ENCODE measurements at regions not wholly inside any gene's neighbourhood (a gene's known extent, or its start where the extent isn't known, plus 50 kb on each side); places are given as distances from the start of the nearest gene placed in this dataset.
A peak's percentile ranks its signal among the peaks of the same experiment; 100 is the strongest.

DNA sequence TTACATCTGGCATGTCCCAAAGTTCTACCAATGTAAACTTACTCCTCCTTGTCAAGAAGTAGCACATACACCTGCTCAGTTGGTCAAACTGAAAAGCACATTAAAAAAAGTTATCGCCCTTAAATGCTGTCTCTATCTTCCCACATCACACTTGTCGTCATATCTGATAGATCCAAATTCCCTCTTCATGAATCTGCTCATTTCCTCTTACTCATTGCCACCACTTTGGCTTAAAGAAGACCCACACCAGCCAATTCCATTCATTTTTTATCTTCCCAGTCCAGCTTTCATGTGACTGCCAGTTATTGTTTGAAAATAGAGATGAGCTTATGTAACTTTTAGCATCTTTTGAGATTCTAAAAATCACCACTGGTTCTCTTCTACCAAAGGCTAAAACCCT is 305.9 kb upstream of the MTNR1B start (continued):
- TF ChIP-seq, protein P1, sequence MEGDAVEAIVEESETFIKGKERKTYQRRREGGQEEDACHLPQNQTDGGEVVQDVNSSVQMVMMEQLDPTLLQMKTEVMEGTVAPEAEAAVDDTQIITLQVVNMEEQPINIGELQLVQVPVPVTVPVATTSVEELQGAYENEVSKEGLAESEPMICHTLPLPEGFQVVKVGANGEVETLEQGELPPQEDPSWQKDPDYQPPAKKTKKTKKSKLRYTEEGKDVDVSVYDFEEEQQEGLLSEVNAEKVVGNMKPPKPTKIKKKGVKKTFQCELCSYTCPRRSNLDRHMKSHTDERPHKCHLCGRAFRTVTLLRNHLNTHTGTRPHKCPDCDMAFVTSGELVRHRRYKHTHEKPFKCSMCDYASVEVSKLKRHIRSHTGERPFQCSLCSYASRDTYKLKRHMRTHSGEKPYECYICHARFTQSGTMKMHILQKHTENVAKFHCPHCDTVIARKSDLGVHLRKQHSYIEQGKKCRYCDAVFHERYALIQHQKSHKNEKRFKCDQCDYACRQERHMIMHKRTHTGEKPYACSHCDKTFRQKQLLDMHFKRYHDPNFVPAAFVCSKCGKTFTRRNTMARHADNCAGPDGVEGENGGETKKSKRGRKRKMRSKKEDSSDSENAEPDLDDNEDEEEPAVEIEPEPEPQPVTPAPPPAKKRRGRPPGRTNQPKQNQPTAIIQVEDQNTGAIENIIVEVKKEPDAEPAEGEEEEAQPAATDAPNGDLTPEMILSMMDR (conservative IDR thresholded peaks at IDR 0.05; ENCODE audit: low read depth in 2 of 2): no peak
- no peak for TF ChIP-seq ZNF331 (CRISPR knock-in tag; IDR thresholded peaks at IDR 0.05; ENCODE audit: low read depth)

DNA sequence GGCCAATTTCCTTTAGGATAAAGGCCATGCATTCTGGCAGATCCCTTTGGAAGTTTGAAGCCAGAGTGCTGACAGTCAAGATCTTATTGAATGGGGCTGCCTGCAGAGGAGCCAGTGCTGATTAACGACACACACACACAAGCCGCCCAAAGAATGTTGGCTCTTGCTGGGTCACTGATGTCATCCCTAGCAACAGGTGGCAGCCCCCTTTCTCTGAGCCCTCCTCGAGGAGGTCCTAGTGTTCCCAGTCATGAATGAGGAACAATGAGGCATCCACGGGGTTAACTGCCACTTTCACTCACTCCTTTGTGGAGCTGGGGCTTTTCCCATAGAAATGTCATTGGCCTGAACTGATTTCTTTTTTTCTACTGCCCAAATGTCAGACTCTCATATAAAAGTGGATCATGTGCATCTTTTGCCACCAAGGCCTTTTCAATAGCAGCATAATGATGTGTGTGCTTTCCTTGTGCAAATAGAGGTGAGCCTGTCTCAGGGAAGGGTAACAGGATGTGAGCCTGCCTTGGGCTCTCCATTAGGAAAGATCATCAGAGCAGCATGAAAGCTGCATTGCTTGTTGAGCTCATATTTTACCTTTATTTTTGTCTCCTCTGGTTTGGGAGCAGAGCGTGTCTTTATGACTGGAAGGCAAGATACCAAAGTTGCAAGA is 301.8 kb upstream of the MTNR1B start:
- Histone ChIP-seq H3K4me2 (no peak overlapping the region), H3K27ac (ENCODE audit: low read depth) (no peak overlapping the region)
- no peak overlapping the region for H3K4me3 Mint-ChIP-seq
- TF ChIP-seq, protein P2, sequence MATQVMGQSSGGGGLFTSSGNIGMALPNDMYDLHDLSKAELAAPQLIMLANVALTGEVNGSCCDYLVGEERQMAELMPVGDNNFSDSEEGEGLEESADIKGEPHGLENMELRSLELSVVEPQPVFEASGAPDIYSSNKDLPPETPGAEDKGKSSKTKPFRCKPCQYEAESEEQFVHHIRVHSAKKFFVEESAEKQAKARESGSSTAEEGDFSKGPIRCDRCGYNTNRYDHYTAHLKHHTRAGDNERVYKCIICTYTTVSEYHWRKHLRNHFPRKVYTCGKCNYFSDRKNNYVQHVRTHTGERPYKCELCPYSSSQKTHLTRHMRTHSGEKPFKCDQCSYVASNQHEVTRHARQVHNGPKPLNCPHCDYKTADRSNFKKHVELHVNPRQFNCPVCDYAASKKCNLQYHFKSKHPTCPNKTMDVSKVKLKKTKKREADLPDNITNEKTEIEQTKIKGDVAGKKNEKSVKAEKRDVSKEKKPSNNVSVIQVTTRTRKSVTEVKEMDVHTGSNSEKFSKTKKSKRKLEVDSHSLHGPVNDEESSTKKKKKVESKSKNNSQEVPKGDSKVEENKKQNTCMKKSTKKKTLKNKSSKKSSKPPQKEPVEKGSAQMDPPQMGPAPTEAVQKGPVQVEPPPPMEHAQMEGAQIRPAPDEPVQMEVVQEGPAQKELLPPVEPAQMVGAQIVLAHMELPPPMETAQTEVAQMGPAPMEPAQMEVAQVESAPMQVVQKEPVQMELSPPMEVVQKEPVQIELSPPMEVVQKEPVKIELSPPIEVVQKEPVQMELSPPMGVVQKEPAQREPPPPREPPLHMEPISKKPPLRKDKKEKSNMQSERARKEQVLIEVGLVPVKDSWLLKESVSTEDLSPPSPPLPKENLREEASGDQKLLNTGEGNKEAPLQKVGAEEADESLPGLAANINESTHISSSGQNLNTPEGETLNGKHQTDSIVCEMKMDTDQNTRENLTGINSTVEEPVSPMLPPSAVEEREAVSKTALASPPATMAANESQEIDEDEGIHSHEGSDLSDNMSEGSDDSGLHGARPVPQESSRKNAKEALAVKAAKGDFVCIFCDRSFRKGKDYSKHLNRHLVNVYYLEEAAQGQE (IDR thresholded peaks at IDR 0.05; ENCODE audit: unreplicated experiment): no peak
- TF ChIP-seq, protein P3, sequence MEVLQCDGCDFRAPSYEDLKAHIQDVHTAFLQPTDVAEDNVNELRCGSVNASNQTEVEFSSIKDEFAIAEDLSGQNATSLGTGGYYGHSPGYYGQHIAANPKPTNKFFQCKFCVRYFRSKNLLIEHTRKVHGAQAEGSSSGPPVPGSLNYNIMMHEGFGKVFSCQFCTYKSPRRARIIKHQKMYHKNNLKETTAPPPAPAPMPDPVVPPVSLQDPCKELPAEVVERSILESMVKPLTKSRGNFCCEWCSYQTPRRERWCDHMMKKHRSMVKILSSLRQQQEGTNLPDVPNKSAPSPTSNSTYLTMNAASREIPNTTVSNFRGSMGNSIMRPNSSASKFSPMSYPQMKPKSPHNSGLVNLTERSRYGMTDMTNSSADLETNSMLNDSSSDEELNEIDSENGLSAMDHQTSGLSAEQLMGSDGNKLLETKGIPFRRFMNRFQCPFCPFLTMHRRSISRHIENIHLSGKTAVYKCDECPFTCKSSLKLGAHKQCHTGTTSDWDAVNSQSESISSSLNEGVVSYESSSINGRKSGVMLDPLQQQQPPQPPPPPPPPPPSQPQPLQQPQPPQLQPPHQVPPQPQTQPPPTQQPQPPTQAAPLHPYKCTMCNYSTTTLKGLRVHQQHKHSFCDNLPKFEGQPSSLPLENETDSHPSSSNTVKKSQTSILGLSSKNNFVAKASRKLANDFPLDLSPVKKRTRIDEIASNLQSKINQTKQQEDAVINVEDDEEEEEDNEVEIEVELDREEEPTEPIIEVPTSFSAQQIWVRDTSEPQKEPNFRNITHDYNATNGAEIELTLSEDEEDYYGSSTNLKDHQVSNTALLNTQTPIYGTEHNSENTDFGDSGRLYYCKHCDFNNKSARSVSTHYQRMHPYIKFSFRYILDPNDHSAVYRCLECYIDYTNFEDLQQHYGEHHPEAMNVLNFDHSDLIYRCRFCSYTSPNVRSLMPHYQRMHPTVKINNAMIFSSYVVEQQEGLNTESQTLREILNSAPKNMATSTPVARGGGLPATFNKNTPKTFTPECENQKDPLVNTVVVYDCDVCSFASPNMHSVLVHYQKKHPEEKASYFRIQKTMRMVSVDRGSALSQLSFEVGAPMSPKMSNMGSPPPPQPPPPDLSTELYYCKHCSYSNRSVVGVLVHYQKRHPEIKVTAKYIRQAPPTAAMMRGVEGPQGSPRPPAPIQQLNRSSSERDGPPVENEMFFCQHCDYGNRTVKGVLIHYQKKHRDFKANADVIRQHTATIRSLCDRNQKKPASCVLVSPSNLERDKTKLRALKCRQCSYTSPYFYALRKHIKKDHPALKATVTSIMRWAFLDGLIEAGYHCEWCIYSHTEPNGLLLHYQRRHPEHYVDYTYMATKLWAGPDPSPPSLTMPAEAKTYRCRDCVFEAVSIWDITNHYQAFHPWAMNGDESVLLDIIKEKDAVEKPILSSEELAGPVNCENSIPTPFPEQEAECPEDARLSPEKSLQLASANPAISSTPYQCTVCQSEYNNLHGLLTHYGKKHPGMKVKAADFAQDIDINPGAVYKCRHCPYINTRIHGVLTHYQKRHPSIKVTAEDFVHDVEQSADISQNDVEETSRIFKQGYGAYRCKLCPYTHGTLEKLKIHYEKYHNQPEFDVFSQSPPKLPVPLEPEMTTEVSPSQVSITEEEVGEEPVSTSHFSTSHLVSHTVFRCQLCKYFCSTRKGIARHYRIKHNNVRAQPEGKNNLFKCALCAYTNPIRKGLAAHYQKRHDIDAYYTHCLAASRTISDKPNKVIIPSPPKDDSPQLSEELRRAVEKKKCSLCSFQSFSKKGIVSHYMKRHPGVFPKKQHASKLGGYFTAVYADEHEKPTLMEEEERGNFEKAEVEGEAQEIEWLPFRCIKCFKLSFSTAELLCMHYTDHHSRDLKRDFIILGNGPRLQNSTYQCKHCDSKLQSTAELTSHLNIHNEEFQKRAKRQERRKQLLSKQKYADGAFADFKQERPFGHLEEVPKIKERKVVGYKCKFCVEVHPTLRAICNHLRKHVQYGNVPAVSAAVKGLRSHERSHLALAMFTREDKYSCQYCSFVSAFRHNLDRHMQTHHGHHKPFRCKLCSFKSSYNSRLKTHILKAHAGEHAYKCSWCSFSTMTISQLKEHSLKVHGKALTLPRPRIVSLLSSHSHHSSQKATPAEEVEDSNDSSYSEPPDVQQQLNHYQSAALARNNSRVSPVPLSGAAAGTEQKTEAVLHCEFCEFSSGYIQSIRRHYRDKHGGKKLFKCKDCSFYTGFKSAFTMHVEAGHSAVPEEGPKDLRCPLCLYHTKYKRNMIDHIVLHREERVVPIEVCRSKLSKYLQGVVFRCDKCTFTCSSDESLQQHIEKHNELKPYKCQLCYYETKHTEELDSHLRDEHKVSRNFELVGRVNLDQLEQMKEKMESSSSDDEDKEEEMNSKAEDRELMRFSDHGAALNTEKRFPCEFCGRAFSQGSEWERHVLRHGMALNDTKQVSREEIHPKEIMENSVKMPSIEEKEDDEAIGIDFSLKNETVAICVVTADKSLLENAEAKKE (CRISPR knock-in tag; IDR thresholded peaks at IDR 0.05): no peak
- no peak for TF ChIP-seq JUNB (IDR thresholded peaks at IDR 0.05; ENCODE audit: unreplicated experiment)
- no peak for TF ChIP-seq EZH2phosphoT487 (IDR thresholded peaks at IDR 0.05; ENCODE audit: unreplicated experiment)
- no peak for TF ChIP-seq STAT1 (IDR thresholded peaks at IDR 0.05; ENCODE audit: unreplicated experiment)
- TF ChIP-seq CREB1 (CRISPR knock-in tag; IDR thresholded peaks at IDR 0.05; ENCODE audit: low read depth): no peak
- TF ChIP-seq EZH2 (IDR thresholded peaks at IDR 0.05; ENCODE audit: low read depth, unreplicated experiment): no peak
- TF ChIP-seq, protein P4, sequence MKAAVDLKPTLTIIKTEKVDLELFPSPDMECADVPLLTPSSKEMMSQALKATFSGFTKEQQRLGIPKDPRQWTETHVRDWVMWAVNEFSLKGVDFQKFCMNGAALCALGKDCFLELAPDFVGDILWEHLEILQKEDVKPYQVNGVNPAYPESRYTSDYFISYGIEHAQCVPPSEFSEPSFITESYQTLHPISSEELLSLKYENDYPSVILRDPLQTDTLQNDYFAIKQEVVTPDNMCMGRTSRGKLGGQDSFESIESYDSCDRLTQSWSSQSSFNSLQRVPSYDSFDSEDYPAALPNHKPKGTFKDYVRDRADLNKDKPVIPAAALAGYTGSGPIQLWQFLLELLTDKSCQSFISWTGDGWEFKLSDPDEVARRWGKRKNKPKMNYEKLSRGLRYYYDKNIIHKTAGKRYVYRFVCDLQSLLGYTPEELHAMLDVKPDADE (IDR thresholded peaks at IDR 0.05): no peak
- TF ChIP-seq ZNF331 (CRISPR knock-in tag; IDR thresholded peaks at IDR 0.05; ENCODE audit: low read depth): no peak
- no peak for TF ChIP-seq ZNF114 (CRISPR knock-in tag; IDR thresholded peaks at IDR 0.05)

More for the DNA sequence above, 301.8 kb upstream of the MTNR1B start:
- Mint-ChIP-seq H3K27me3 (ENCODE audit: insufficient read depth, low read depth, poor library complexity) (peaks cover 8% of the 10 kb centered on the region), H3K36me3 (ENCODE audit: low read depth) (peaks cover 3% of the 10 kb centered on the region), H3K27ac (peak overlapping the region; percentile 3; the same call in 1 of the 2 replicates), H3K9me3 (no peaks in the 10 kb centered on the region), H3K4me1 (peaks cover 42% of the 10 kb centered on the region)
- no peaks in the 10 kb centered on the region for H3F3A ChIP-seq (replicated peaks; ENCODE audit: low read depth)
- peaks cover 27% of the 10 kb centered on the region for H3K4me1 ChIP-seq (ENCODE audit: insufficient read depth)
- H2AFZ ChIP-seq: no peak overlapping the region
- ATAC-seq (peak; percentile 78), DNase-seq (ENCODE audit: low spot score) (peak; percentile 21)
- no peaks in the 10 kb centered on the region for H3K79me2 ChIP-seq (replicated peaks; ENCODE audit: insufficient read depth)
- H3K9me2 ChIP-seq (ENCODE audit: insufficient read depth): peaks cover 5% of the 10 kb centered on the region; the same call in 1 of the 2 replicates
- H4K20me1 ChIP-seq (replicated peaks; ENCODE audit: insufficient read depth): no peaks in the 10 kb centered on the region
- H3K36me3 ChIP-seq (ENCODE audit: insufficient read depth): no peaks in the 10 kb centered on the region
- no peaks in the 10 kb centered on the region for H3K27me3 ChIP-seq (ENCODE audit: insufficient read depth)
- H3K4me3 ChIP-seq: no peak overlapping the region

Measured in GM23338 (cell line).